ENCODE measurements at regions not wholly inside any gene's neighbourhood (a gene's known extent, or its start where the extent isn't known, plus 50 kb on each side); places are given as distances from the start of the nearest gene placed in this dataset.

DNA sequence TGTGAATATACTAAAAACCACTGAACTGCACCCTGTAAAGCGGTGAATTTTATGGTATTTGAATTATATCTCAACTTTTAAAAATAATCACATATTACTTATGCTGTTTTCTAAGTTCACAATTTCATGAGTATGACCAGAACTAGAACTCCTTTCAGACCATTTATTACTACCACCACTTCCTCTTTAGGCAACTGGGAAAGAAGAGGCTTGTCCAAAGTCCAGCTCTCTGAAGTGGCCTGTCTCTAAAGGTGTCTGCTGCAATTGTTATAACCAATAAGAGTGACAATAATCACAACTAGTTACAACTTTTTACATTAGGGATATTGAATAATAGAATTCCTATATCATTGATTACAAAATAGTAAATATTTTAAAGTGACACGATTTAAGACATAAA, 267.9 kb upstream of the PIK3C3 start:
- TF ChIP-seq POLR2A (IDR thresholded peaks at IDR 0.05) (no peak), POLR2AphosphoS5 (IDR thresholded peaks at IDR 0.05) (no peak)
- TF ChIP-seq, protein P1, sequence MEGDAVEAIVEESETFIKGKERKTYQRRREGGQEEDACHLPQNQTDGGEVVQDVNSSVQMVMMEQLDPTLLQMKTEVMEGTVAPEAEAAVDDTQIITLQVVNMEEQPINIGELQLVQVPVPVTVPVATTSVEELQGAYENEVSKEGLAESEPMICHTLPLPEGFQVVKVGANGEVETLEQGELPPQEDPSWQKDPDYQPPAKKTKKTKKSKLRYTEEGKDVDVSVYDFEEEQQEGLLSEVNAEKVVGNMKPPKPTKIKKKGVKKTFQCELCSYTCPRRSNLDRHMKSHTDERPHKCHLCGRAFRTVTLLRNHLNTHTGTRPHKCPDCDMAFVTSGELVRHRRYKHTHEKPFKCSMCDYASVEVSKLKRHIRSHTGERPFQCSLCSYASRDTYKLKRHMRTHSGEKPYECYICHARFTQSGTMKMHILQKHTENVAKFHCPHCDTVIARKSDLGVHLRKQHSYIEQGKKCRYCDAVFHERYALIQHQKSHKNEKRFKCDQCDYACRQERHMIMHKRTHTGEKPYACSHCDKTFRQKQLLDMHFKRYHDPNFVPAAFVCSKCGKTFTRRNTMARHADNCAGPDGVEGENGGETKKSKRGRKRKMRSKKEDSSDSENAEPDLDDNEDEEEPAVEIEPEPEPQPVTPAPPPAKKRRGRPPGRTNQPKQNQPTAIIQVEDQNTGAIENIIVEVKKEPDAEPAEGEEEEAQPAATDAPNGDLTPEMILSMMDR (IDR thresholded peaks at IDR 0.05), result no peak
